HG03442 (cell line): ENCODE measurements at regions not wholly inside any gene's neighbourhood (a gene's known extent, or its start where the extent isn't known, plus 50 kb on each side); places are given as distances from the start of the nearest gene placed in this dataset.
A peak's percentile ranks its signal among the peaks of the same experiment; 100 is the strongest.

Experiments used
- ATAC-seq: cut with Tn5 transposase; IDR thresholded peaks from one replicate; pipeline ENCODE4 v1.9.1; 2021; ENCODE audit warnings: mild to moderate bottlenecking, moderate library complexity; ENCODE audit not compliant: unreplicated experiment

DNA sequence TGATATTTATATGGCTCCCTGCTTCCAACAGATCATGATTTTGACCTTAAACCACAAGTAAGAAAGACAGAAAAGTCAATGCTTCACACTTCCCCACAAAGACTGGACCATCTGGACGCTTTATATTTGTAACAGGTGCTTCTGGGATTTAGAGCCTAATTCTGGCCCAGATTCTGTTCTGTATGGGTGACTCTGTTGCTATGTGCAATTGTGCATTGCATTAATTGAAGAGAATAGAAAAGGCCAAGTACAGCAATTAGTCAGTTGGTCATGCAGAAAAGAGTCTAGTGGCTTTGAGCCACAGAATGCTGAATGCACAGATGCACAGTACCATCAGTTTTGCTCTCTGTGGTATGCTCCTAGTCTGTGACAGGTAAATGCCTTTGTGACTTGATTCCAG lies 657.4 kb upstream of the ATXN8OS start:
- no peak for ATAC-seq

DNA sequence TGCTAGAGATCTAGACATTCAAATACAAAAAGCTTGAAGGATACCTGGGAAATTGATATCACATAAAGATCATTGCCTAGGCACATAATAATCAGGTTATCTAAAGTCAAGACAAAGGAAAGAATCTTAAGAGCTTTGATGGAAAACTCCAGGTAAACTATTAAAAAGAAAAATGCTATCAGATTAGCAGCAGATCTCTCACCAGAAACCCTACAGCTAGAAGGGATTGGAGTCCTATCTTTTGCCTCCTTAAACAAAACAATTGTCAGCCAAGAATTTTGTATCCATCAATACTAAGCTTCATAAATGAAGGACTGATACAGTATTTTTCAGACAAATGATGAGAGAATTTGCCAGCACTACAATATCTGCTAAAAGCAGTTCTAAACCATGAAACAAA lies 682.4 kb upstream of the ATXN8OS start:
- ATAC-seq = no peak

DNA sequence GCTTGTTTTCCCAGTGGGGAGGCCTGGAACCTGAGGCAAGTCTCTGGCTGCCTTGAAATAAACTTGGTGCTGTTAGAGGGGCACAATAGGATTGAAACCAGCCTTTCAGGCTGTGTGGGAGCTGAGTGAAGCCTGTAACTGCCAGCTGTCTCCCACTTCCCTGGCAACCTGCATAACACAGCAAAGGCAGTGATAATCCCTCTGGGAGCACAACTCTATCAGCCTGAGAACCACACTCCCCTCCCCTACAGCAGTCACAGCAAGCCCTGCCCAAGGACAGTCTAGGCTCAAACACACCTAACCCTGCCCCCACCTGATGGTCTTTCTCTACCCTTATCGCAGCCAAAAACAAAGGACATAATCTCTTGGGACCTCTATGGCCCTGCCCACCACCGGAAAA lies 683.8 kb upstream of the ATXN8OS start:
- ATAC-seq = no peak

DNA sequence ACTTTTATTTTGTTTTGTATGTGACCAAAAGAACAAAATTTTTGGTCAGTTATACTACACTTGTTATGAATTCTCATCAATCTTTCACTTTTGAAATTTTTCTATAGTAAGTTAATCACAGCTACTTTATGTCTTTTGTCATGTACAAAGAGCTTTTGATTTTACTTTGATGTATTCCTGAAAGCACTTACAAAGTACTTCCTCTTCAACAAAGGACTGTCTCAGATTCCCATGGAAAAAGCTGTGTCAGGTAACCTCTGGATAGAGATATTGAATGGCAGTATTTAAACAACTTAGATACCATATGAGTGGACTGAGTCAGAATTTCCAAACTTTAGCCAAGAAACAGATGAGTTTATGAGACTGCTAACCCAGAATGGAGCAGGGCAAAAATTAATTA lies 689.3 kb upstream of the ATXN8OS start:
- no peak for ATAC-seq

DNA sequence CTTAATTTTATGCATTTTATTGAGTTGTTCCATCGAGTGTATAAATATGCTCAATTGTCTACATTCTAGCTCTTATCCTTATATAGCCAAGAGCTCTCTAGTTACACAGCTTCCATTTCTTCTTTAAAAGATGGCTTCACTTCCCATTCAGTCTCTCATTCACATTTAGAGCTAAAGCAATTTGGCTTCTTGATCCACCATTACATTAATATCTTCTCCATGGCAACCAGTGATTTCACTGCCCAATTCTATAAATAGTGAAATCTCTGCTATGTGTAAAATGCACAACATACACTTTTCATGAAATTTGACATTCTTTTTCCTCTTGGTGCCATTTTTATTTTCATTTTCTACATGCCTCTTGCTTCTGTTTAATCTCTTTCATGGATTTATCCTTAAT lies 696.9 kb upstream of the ATXN8OS start:
- ATAC-seq = no peak

DNA sequence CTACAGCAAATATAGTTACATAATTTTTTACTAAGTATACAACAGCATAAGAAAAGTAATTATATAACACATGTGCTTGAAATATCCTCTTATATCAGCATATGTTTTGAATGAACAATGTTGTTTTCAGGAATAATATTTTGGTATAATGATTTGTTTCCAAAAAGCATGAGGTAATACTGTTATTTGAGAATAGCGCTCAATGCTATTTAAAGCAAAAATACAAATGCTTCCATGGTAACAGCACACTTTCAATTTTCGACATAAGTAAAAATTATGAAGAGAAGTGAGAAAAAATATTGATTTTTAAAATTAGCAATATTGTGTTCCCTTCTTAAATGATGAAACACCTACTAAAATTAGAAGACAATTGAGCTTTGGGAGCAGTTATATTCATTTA lies 715.9 kb upstream of the ATXN8OS start:
- ATAC-seq = no peak

DNA sequence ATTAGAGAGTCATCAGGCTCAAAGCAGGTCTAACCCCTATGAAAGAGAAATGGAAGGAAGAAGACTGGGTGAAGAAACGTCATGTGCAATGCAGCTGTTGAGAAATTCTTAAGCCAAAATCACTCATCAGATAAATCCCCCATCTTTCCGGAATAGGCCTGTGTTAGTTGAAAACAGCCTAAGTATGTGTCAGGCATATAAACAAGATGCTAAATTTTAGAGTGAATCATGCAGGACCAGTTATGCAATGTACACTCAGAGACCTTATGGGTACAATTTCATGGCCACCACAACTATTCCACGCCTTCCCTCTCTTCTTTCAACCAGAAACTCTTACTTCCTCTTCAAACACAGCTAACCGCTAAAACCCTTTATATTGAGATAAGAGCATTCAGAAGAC lies 717.7 kb upstream of the ATXN8OS start:
- ATAC-seq = no peak

DNA sequence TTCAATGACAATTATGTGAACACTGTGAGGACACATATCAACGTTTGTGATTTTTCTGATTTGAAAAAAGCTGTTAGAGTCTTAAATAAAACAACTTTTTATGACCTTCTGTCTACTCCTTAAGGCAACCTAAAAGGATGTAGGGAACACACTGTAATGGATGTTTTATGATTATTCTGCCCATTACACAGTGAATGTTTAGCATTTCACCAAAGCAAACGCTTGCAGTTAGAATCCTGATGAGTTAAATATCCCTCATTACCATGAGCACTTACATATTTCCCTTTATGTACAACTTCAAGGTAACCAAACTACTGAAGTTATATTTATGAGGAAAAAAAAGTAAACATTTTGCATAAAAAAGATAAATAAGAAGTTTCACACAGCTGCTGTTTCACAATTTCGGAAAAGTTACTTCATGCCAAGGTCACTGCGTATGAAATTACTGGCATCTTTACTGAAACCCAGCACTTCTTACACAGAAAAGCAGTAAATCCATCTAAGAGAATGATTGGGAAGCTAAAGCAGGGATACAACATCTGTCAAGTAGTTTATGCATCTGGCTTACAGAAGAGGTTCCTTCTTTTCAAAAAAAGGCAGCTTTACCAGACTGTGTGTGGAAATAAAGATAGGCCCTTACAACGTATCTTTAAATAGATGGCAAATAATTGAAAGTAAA lies 733.7 kb upstream of the ATXN8OS start:
- ATAC-seq = no peak

DNA sequence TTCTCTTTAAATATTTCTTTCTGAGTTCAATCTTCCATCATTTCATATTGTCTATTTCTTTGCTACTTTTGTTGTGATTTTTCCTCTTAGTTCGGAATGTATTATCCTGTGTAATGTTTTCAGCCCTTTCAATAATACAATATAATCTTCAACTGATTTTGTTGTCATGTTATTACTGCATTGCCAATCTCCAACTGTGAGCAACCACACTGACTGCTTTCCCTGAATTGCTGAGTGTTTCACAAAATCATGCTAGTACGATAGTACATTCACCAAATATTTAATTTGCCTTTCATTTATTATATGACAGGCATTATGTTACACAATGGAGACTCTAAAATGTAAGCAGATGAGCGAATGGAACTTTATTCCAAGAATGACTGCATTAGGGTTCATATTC lies 744.3 kb upstream of the ATXN8OS start:
- no peak for ATAC-seq

DNA sequence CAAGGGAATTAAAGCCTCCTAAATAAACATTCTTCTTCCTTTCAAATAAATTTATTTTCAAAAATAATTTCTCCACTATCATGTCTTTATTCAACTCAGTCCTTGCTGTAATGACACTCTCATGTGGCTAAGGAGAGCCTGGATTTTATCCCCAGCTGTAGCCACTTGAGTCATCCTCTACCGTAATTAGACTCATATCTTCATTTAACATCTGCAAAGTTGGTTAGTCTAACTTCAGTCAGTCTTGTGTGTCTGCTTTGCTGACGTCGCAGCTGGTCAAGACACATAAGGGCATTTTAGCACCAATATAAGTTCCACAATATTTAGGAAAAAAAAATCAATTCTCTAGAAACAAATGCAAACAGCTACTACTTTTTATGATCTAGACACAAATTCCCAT lies 776.4 kb upstream of the ATXN8OS start:
- ATAC-seq = no peak

DNA sequence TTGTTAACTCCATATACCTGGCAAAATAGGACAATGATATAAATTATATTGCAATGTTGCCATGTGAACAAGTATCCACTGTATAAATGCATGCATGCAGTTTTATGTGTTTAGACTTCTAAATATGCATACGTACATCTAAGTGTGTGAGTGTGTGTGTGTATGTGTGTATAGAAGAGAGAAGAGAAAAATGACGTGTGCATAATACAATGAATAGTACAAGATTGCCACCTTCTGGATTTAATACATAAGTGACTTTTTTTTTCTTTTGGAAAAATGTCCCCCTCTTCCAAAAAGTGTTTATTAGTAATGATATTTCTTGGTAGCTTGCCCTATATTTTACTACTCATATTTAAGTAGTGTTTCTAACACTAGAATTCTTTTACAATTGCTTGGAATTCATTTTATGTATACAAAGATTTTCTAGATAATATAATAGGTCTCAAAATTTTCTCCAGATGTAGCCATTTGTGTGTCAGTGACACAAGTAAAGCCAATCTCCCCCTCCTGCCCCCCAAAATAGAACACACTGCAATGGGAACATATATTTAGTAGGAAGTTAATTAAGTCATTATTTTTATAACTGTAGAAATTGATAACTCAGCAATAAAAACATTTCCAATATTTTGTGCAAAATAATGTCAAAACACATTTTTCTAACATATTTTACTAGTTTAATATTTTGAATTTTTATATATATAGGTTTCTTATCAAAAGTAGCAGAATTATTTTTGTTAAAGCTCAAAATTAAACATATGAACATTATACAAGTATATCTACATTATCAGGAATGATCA lies 783.3 kb upstream of the ATXN8OS start:
- ATAC-seq = no peak

DNA sequence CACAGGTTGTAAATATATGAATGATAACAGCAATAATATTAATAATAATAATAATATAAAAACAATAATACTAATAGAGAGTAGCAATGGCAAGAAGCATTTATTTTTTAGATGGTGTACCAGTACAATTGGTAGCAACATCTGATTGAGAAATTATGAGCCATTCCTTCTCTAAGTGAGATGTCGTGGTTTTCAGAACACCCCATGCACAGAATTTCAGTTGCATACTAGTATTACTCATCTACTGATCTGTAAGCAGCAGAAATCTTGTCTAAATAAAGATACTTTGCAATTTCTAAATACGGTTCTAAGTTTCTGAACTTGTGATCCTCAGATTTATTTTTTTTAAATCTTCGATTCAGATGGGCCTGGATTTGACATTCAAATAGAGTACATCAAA lies 788.0 kb upstream of the ATXN8OS start:
- no peak for ATAC-seq

DNA sequence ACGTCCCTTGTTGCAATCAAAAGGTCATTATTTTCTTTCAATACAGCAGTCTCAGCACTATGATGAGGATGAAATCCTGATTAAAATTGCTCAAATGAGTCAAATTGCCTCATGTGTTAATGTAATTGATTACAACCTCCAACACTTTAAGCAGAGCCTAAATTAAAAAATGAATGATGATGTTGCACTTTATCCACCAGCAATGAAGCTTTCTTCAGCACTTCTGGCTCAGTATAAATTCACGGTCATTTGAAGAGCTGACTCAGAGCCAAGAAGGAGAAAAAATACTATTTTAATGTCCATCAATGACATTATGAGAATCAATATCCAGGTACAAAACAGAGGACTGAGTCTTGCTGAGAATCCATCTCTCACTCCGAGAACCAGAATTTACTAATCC lies 792.6 kb upstream of the ATXN8OS start:
- ATAC-seq = no peak

DNA sequence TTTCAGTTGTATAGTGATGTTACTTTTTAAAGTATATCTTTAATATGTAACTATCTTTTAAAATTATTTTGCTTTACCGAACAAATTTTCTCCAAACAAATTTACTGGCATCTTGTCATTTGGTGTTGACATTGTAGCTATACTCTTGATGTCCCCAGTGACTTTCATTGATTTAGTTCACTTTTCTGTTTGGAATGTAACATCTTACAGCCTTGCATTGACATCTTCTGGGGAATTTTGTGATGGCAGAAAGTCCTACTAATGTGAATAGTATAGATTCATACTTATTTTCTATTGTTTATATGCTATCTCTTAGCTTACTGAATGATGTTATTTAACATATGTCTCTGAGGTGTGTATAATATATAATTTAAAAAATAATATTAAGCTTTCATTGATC lies 800.9 kb upstream of the ATXN8OS start:
- no peak for ATAC-seq

DNA sequence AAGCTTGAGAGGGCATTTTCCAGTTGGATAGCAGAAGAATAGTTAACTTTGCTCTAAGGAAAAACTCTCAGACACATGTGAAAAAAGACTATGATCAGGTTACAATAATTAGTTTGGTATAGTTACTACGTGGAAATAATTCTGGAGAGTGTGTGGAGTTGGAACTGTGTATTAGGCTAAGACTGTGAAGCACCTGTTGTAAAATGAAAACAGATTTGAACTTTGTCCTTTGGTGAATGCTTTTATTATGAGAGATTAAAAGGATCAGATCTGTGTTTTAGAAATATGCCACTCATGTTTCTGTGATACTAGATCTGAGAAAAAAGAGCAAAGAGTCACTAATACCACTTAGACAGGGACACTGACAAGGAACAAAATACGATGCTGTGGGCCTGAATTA lies 807.5 kb upstream of the ATXN8OS start:
- ATAC-seq = no peak

DNA sequence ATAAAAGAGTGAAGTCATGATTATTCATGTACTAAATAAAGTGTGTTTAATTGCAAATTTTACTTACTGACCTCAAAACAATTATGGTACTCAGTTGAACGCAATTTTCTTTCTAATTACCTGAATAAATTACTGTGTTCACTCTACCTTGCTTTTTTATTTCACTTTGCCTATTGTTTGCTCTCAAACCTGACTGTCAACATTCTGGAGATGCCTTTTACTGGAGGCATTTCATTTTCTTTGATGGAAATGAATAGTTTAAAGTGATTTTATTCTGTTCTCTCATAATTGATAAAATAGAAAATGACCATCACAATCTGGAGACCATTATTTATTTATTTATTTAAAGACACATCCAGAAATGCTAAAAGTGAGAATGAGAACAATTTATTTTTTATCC lies 811.5 kb upstream of the ATXN8OS start:
- ATAC-seq = no peak

DNA sequence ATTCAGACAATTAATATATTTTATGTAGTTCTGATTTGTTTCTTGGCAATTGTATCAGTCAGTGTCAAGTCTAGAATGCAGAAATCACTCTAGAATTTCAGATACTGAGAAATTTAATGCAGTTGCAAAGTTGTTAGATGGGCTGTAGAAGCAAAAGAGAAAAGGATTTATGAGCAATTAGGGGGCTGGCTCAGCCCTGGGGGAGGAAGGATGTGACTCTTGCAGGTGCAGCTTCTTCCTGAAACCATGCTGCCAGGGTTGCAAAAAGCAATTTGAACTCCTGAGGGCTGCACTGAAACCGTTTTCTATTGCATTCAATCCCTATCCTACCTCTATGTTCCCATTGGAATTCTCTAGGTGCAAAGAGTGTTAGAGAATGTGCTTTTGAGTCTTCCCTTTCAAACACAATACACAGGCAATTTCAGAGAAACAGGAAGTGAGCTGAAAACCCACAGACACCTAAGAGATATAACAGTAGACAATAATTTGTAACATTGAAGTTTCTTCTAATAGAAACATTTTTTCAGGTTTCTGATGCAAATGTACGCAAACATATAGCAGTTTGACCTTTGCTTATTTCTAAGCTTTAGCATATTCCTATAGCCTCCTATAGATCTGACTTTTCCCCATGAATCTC lies 814.7 kb upstream of the ATXN8OS start:
- no peak for ATAC-seq

DNA sequence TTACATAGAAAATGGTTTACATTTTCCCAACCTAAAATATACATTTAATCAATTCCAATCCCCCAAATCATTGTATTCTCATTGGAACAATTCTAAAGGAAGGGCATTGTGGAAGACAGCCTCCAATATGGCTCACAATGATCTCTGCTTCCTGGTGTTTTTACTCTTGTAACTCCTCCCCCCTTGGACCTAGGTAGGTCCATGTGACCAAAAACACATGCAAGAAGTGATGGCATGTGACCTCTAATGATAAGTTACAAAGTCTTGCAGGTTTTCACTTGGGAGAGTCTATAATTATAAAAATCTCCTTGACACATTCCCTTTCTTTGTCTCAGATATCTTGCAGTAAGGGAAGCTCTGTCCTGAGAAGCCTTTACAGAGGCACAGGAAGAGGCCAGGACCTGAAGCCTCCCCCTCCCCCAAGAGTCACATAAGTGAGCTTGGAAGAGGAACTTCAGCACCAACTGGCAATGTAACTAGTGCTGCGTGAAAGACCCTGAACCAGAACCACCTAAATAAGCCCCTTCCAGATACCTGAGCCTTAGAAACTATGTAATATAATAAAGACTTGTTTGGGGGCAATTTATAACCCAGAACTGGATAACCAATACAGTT lies 816.2 kb upstream of the ATXN8OS start:
- ATAC-seq = no peak

DNA sequence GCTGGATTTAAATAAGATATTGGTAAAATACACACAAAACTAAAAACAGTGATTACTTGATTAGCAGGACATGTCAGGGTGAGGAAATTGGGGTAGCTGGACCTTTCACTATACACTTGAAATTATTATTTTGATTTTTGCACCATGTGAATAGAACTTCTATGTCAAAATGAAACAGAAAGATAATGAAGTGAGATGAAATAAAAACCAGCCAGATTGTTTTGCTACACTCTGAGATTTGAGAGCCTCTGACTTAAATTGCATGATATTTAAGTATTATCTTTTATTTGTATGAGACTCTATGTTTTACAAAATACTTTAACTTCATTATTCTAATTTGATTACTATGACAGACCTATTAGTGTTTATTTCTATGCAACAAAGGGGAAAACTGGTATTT lies 819.6 kb upstream of the ATXN8OS start:
- no peak for ATAC-seq

DNA sequence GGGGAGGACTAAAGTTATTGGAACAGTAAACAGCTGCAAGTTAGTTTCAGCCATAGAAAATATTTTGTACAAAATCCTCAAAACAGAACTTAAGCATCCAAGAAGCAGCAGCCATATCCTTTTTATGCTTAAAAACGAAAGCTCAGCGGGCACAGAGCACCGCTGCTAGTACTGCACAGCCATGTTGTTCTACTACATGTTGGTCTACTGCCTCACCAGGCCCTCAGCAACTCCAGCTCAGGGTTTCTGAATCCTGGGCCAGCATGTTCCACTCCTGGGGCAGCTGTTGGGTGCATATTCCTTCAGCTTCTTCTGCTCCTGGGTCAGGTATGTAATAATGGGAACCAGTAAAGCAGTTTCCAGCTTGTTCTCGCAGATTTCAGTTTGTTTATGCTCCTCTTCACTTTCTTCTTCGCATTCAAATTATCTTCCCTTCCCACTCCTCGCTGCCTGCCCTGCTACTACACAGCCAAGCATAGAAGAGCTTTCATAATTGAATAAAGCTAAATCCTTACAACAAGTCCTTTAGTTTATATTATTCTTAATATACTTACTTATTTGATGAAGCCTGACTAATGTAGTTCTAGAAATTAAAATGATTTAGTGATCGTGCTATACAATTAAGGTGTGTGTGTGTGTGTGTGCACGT lies 820.5 kb upstream of the ATXN8OS start:
- peak; percentile 45 for ATAC-seq

DNA sequence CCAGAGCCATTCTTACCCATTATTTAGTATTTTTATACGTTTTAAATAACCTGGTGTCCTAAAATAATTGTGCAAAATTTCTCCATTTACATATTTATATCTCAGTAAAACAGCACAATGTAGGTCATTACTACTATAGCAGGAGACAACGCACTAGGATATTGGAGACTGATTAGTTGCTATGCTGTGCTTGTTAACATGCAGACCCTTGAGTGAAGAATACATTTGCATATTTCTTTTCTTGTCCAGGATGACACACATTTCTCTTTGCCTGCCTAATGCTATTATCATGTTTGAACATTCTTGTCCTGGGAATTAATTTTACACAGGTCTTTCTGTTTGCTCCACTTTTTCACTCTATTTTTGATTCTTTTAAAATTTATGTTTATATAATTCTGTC lies 823.8 kb upstream of the ATXN8OS start:
- no peak for ATAC-seq
